HepG2 (cell line): ENCODE measurements at regions not wholly inside any gene's neighbourhood (a gene's known extent, or its start where the extent isn't known, plus 50 kb on each side); places are given as distances from the start of the nearest gene placed in this dataset.

Source experiments
- ATAC-seq: fragments of 200-7000 bp; cut with Tn5 transposase; 3 replicates; pipeline ENCODE4 v1.9.1; 2020; ENCODE audit warnings: mild to moderate bottlenecking, moderate library complexity
- BruUV-seq: library from RNA; stranded (reverse); fragments of 400-500 nt; replicated peaks from 2 replicates; lab custom pipeline; 2021; lab: Mats Ljungman, UMichigan
- CTCF ChIA-PET: fragments of 300-600 bp; formaldehyde crosslinking; extraction: SDS; loops from one replicate; lab custom pipeline; 2021; ENCODE audit warnings: low total read pairs, inconsistent platforms, low intra/inter-chr PET ratio; lab: Yijun Ruan, JAX
- POLR2A ChIA-PET: fragments of 350-600 bp; sonication (Branson Sonifier 250); formaldehyde crosslinking; loops from one replicate; lab custom pipeline; 2020; ENCODE audit warnings: antibody characterized with exemption, inconsistent platforms; lab: Yijun Ruan, JAX
- DNase-seq: peaks from one replicate; pipeline ENCODE4 v3.0.0-alpha.2; 2015; ENCODE audit warnings: low spot score
- FAIRE-seq: peaks from 3 replicates; lab custom pipeline; 2011; peaks lifted over from hg19 to GRCh38; lab: Jason Lieb, UNC
- H2AFZ ChIP-seq: one replicate; pipeline ENCODE4 v1.6.1; 2011; ENCODE audit warnings: low read length, inconsistent platforms
- H3K27ac ChIP-seq: fragments of 300-600 bp; 3 replicates; pipeline ENCODE4 v1.8.0; 2011; ENCODE audit warnings: mixed run types, mild to moderate bottlenecking, mixed read lengths, low read length, inconsistent platforms; ENCODE audit not compliant: insufficient read depth; ENCODE audit errors: extremely low read length
- H3K27me3 ChIP-seq, 2 experiments: fragments of 200-600 bp in 1 of 2; 2 replicates in 1 of 2; 3 replicates in 1 of 2; pipeline versions ENCODE4 v1.6.0 to v1.8.0; 2011; ENCODE audit warnings: low read length in 2 of 2, mild to moderate bottlenecking in 2 of 2, moderate library complexity in 2 of 2, inconsistent platforms in 1 of 2; ENCODE audit not compliant: insufficient read depth in 2 of 2, control insufficient read depth in 1 of 2
- H3K36me3 ChIP-seq, 2 experiments: fragments of 200-600 bp in 1 of 2; replicated peaks in 1 of 2; 2 replicates in 1 of 2; 3 replicates in 1 of 2; pipeline versions ENCODE4 v1.5.1 to v1.8.0; 2011; ENCODE audit warnings: low read length in 2 of 2, inconsistent platforms in 1 of 2; ENCODE audit not compliant: insufficient read depth in 2 of 2, control insufficient read depth in 1 of 2
- H3K4me1 ChIP-seq: 2 replicates; pipeline ENCODE4 v1.5.1; 2012; ENCODE audit warnings: low read length, inconsistent platforms; ENCODE audit not compliant: insufficient read depth
- H3K4me2 ChIP-seq: 2 replicates; pipeline ENCODE4 v1.6.0; 2011; ENCODE audit warnings: low read depth, low read length, inconsistent platforms
- H3K4me3 ChIP-seq, 3 experiments: fragments of 200-600 bp in 1 of 3; sonication (generic), shearing (Covaris generic) in 1 of 3; replicated peaks in 1 of 3; 2 replicates each; pipeline ENCODE4 v1.5.1; 2011 to 2016; ENCODE audit warnings: low read length in 3 of 3, inconsistent platforms in 2 of 3, low read depth in 2 of 3, mild to moderate bottlenecking in 2 of 3, control low read depth in 1 of 3, mixed read lengths in 1 of 3; ENCODE audit not compliant: insufficient read depth in 1 of 3
- H3K79me2 ChIP-seq: one replicate; pipeline ENCODE4 v1.6.1; 2011; ENCODE audit warnings: low read length, inconsistent platforms; ENCODE audit not compliant: insufficient read depth
- H3K9ac ChIP-seq: 2 replicates; pipeline ENCODE4 v1.6.0; 2011; ENCODE audit warnings: mild to moderate bottlenecking, low read depth, low read length, inconsistent platforms; ENCODE audit not compliant: insufficient read depth
- H3K9me3 ChIP-seq: 2 replicates; pipeline ENCODE4 v1.5.1; 2012; ENCODE audit warnings: mild to moderate bottlenecking, low read length
- H4K20me1 ChIP-seq: 2 replicates; pipeline ENCODE4 v1.6.0; 2011; ENCODE audit warnings: inconsistent platforms, mild to moderate bottlenecking, low read length, moderate library complexity; ENCODE audit not compliant: insufficient read depth
- ARNTL ChIP-seq: sonication (generic); formaldehyde crosslinking; IDR thresholded peaks from 2 replicates; pipeline ENCODE4 v1.4.0; 2020; ENCODE audit warnings: mild to moderate bottlenecking, missing genetic modification reagents
- CEBPZ ChIP-seq: IDR thresholded peaks from 2 replicates; pipeline ENCODE4 v1.6.1; 2012; ENCODE audit warnings: low read length, improper control_type of control experiment
- CENPT ChIP-seq: sonication (generic); formaldehyde crosslinking; IDR thresholded peaks from 2 replicates; pipeline ENCODE4 v1.8.0; 2022; ENCODE audit warnings: low read depth, mild to moderate bottlenecking, moderate library complexity, missing genetic modification reagents
- E2F5 ChIP-seq: sonication (generic); formaldehyde crosslinking; conservative IDR thresholded peaks from 2 replicates; pipeline ENCODE4 v1.4.0; 2020; ENCODE audit warnings: missing genetic modification reagents
- EHMT2 ChIP-seq: fragments of 200-600 bp; sonication (generic); IDR thresholded peaks from 2 replicates; pipeline ENCODE4 v1.7.0; 2017; ENCODE audit warnings: antibody characterized with exemption, low read depth, low read length, borderline replicate concordance
- IRF9 ChIP-seq: sonication (generic); formaldehyde crosslinking; IDR thresholded peaks from 2 replicates; pipeline ENCODE4 v1.8.0; 2022; ENCODE audit warnings: missing genetic modification reagents, mild to moderate bottlenecking, borderline replicate concordance
- RAD51 ChIP-seq: fragments of 450-650 bp; IDR thresholded peaks from 2 replicates; pipeline ENCODE4 v1.6.1; 2016; ENCODE audit warnings: borderline replicate concordance
- RARG ChIP-seq: sonication (generic); formaldehyde crosslinking; IDR thresholded peaks from 2 replicates; pipeline ENCODE4 v1.4.0; 2020; ENCODE audit warnings: low read depth, mild to moderate bottlenecking, missing genetic modification reagents
- TP53 ChIP-seq: sonication (generic); formaldehyde crosslinking; conservative IDR thresholded peaks from 2 replicates; pipeline ENCODE4 v1.4.0; 2020; ENCODE audit warnings: missing genetic modification reagents
- ZBTB37 ChIP-seq: sonication (generic); formaldehyde crosslinking; IDR thresholded peaks from 2 replicates; pipeline ENCODE4 v1.4.0; 2020; ENCODE audit warnings: mild to moderate bottlenecking, missing genetic modification reagents
- ZFP36 ChIP-seq: fragments of 150-350 bp; IDR thresholded peaks from 2 replicates; pipeline ENCODE4 v1.6.1; 2018; ENCODE audit warnings: borderline replicate concordance, low read length, low read depth; ENCODE audit not compliant: partially characterized antibody
- ZFP41 ChIP-seq: sonication (generic); formaldehyde crosslinking; IDR thresholded peaks from 2 replicates; pipeline ENCODE4 v1.4.0; 2020; ENCODE audit warnings: mild to moderate bottlenecking, missing genetic modification reagents, borderline replicate concordance
- ZNF343 ChIP-seq: sonication (generic); formaldehyde crosslinking; IDR thresholded peaks from 2 replicates; pipeline ENCODE4 v1.4.0; 2020; ENCODE audit warnings: mild to moderate bottlenecking, missing genetic modification reagents
- ZNF670 ChIP-seq: sonication (generic); formaldehyde crosslinking; IDR thresholded peaks from 2 replicates; pipeline ENCODE4 v1.8.0; 2022; ENCODE audit warnings: mild to moderate bottlenecking, missing genetic modification reagents, borderline replicate concordance
- ZNF773 ChIP-seq: sonication (generic); formaldehyde crosslinking; IDR thresholded peaks from 2 replicates; pipeline ENCODE4 v1.4.0; 2020; ENCODE audit warnings: missing genetic modification reagents, borderline replicate concordance
- ZNF788 ChIP-seq: sonication (generic); formaldehyde crosslinking; IDR thresholded peaks from 2 replicates; pipeline ENCODE4 v1.5.0; 2020; ENCODE audit warnings: mild to moderate bottlenecking, missing genetic modification reagents, borderline replicate concordance
- ZNF792 ChIP-seq: IDR thresholded peaks from 2 replicates; pipeline ENCODE4 v1.6.1; 2016
- ZNF891 ChIP-seq: sonication (generic); formaldehyde crosslinking; IDR thresholded peaks from 2 replicates; pipeline ENCODE4 v1.5.0; 2020; ENCODE audit warnings: mild to moderate bottlenecking, missing genetic modification reagents
- WGBS: methylation state at CpG from one replicate; pipeline ENCODE4 v1.1.6; 2017; ENCODE audit warnings: low lambda C conversion rate; 5-methylcytosine and 5-hydroxymethylcytosine counted together
- in situ Hi-C: cut with HindIII; loops from 2 replicates; pipeline ENCODE4 v1.10.0; 2017; ENCODE audit warnings: low pct_unique_long_range_greater_than_20kb; ENCODE audit not compliant: extremely low pct_ligation_motif_present
- intact Hi-C: fragments of 100-400 bp; cut with micrococcal nuclease; formaldehyde crosslinking; loops from one replicate; pipeline ENCODE4 v1.10.0; 2022; ENCODE audit not compliant: unreplicated experiment

- BruUV-seq: no TSS peak
- Histone ChIP-seq H3K36me3 (no peaks in the 10 kb centered on the region), H3K9me3 (no peaks in the 10 kb centered on the region; the same call in 1 of the 2 replicates), H3K27ac (no peak overlapping the region), H3K4me1 (no peaks in the 10 kb centered on the region), H3K27me3 (no peaks in the 10 kb centered on the region), H4K20me1 (no peaks in the 10 kb centered on the region), H3K79me2 (no peaks in the 10 kb centered on the region), H3K4me2 (no peak overlapping the region), H2AFZ (no peak overlapping the region), H3K9ac (no peak overlapping the region), H3K4me3 (no peak overlapping the region)
- 0% methylated on average over 1 of the region's 1 CpG for WGBS
- FAIRE-seq: no peak
- intact Hi-C loops (no loop called here), in situ Hi-C loops (no loop called here)
- no peak for TF ChIP-seq TP53
- no peak for TF ChIP-seq ZNF788 (CRISPR knock-in tag)
- no peak for TF ChIP-seq RARG
- no peak for TF ChIP-seq RAD51
- no peak for TF ChIP-seq ZFP41 (CRISPR knock-in tag)
- no peak for TF ChIP-seq E2F5
- no peak for TF ChIP-seq ZNF773 (CRISPR knock-in tag)
- TF ChIP-seq CEBPZ: no peak
- no peak for TF ChIP-seq ZNF891 (CRISPR knock-in tag)
- no peak for TF ChIP-seq IRF9 (CRISPR knock-in tag)
- TF ChIP-seq EHMT2: no peak
- no peak for TF ChIP-seq ZNF343 (CRISPR knock-in tag)
- TF ChIP-seq ZBTB37: no peak
- TF ChIP-seq ARNTL (CRISPR knock-in tag): no peak
- no peak for TF ChIP-seq ZNF670
- no peak for TF ChIP-seq ZFP36
- TF ChIP-seq CENPT (CRISPR knock-in tag): no peak
- no peak for TF ChIP-seq ZNF792
- no peak for ATAC-seq
- CTCF ChIA-PET: no interaction called here
- POLR2A ChIA-PET: no interaction called here
- no peak for DNase-seq
These were observed 358.1 kb upstream of the NDST3 start for GRCh38 chr4:117676153-117676552.
